T-helper 2 cell treated with Interferon-gamma antibody and Interleukin-4, amounts not matched to agents 5 μg/mL and 100 μg/mL, for 36 hours (primary cell): ENCODE measurements at regions not wholly inside any gene's neighbourhood (a gene's known extent, or its start where the extent isn't known, plus 50 kb on each side); places are given as distances from the start of the nearest gene placed in this dataset.
"Not testable (repeated sequence)": the region's sequence is repeated elsewhere in the genome, so short reads cannot be mapped to it uniquely, and the experiment has no call there.

Source experiments
- DNase-seq: peaks from one replicate; pipeline ENCODE4 v3.0.0; 2021; ENCODE audit warnings: low spot score
- H3K27ac Mint-ChIP-seq: one replicate; pipeline ENCODE4 v1.8.0; 2021; ENCODE audit warnings: mild to moderate bottlenecking, mixed read lengths
- H3K27me3 Mint-ChIP-seq: one replicate; pipeline ENCODE4 v1.8.0; 2021; ENCODE audit warnings: low read depth, mixed read lengths
- H3K36me3 Mint-ChIP-seq: one replicate; pipeline ENCODE4 v1.8.0; 2021; ENCODE audit warnings: low read depth, mixed read lengths
- H3K4me1 Mint-ChIP-seq: one replicate; pipeline ENCODE4 v1.8.0; 2021; ENCODE audit warnings: low read depth, mixed read lengths
- H3K4me3 Mint-ChIP-seq: one replicate; pipeline ENCODE4 v1.8.0; 2022; ENCODE audit warnings: mild to moderate bottlenecking, moderate library complexity, mixed read lengths
- H3K9me3 Mint-ChIP-seq: one replicate; pipeline ENCODE4 v1.8.0; 2021; ENCODE audit warnings: mixed read lengths

GRCh38 chr9:26504057-26504456 is 388.5 kb downstream of the CAAP1 start:
- H3K4me3 Mint-ChIP-seq: no peak overlapping the region
- DNase-seq: no peak
- peaks cover 3% of the 10 kb centered on the region for H3K9me3 Mint-ChIP-seq
- H3K27ac Mint-ChIP-seq: no peak overlapping the region
- no peaks in the 10 kb centered on the region for H3K27me3 Mint-ChIP-seq
- no peaks in the 10 kb centered on the region for H3K36me3 Mint-ChIP-seq
- H3K4me1 Mint-ChIP-seq: no peaks in the 10 kb centered on the region

- DNase-seq: no peak
- no peak overlapping the region for H3K27ac Mint-ChIP-seq
- no peak overlapping the region for H3K4me3 Mint-ChIP-seq
- H3K4me1 Mint-ChIP-seq: no peaks in the 10 kb centered on the region
- peaks cover 12% of the 10 kb centered on the region for H3K9me3 Mint-ChIP-seq
- no peaks in the 10 kb centered on the region for H3K27me3 Mint-ChIP-seq
- no peaks in the 10 kb centered on the region for H3K36me3 Mint-ChIP-seq
Measured at GRCh38 chr9:26502311-26502710, 390.3 kb downstream of the CAAP1 start.

DNA sequence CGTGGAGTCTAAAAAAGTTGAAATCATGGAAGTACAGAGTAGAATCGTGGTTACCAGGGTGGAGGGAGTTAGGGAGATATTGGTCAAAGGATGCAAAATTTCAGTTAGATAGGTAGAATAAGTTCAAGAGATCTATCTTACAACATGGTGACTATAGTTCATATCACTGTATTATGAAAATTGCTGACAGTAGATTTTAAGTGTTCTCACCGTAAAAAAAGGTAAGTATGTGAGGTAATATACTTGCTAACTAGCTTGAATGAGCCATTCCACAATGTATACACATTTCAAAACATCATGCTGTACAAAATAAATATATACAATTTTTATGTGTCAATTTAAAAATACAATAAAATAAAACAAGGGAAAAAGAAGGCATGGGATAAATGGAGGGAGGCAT is 392.1 kb downstream of the CAAP1 start:
- H3K4me1 Mint-ChIP-seq: no peaks in the 10 kb centered on the region
- H3K36me3 Mint-ChIP-seq: no peaks in the 10 kb centered on the region
- no peak for DNase-seq
- no peaks in the 10 kb centered on the region for H3K27me3 Mint-ChIP-seq
- no peak overlapping the region for H3K4me3 Mint-ChIP-seq
- H3K27ac Mint-ChIP-seq: no peak overlapping the region
- H3K9me3 Mint-ChIP-seq: peaks cover 13% of the 10 kb centered on the region

GRCh38 chr9:26492608-26493521 is 399.7 kb downstream of the CAAP1 start:
- DNase-seq, H3K27ac Mint-ChIP-seq, H3K4me3 Mint-ChIP-seq, H3K4me1 Mint-ChIP-seq, H3K27me3 Mint-ChIP-seq, H3K36me3 Mint-ChIP-seq: not testable (repeated sequence)
- peaks cover 35% of the 10 kb centered on the region for H3K9me3 Mint-ChIP-seq

DNA sequence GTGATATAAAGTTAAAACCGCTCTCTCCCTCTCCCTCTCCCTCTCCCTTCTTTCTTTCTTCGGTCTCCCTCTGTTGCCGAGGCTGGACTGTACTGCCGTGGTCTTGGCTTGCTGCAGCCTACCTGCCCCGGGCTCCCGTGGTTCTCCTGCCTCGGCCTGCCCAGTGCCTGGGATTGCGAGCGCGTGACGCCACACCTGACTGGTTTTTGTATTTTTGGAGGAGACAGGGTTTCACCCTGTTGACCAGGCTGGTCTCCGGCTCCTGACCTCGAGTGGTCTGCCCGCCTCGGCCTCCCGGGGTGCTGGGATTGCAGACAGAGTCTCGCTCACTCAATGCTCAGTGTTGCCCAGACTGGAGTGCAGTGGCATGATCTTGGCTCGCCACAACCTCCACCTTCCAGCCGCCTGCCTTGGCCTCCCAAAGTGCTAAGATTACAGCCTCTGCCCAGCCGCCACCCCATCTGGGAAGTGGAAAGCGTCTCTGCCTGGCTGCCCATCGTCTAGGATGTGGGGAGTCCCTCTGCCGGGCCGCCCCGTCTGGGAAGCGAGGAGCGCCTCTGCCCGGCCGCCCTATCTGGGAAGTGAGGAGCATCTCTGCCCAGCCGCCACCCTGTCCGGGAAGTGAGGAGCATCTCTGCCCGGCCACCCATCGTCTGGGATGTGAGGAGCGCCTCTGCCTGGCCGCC is 400.5 kb downstream of the CAAP1 start:
- H3K4me3 Mint-ChIP-seq, H3K27ac Mint-ChIP-seq, H3K27me3 Mint-ChIP-seq, H3K4me1 Mint-ChIP-seq, H3K36me3 Mint-ChIP-seq, DNase-seq: not testable (repeated sequence)
- peaks cover 34% of the 10 kb centered on the region for H3K9me3 Mint-ChIP-seq

- Mint-ChIP-seq H3K36me3 (no peaks in the 10 kb centered on the region), H3K27me3 (no peaks in the 10 kb centered on the region)
Measured at GRCh38 chr9:26483991-26484390, 408.6 kb downstream of the CAAP1 start.

GRCh38 chr9:26477963-26478362 is 414.6 kb downstream of the CAAP1 start:
- no peak overlapping the region for H3K27ac Mint-ChIP-seq
- no peaks in the 10 kb centered on the region for H3K27me3 Mint-ChIP-seq
- no peak for DNase-seq
- no peak overlapping the region for H3K4me3 Mint-ChIP-seq
- H3K36me3 Mint-ChIP-seq: no peaks in the 10 kb centered on the region
- no peaks in the 10 kb centered on the region for H3K4me1 Mint-ChIP-seq
- peaks cover 35% of the 10 kb centered on the region for H3K9me3 Mint-ChIP-seq

More at GRCh38 chr9:26483991-26484390, 408.6 kb downstream of the CAAP1 start:
- no peak for DNase-seq
- Mint-ChIP-seq H3K4me3 (no peak overlapping the region), H3K9me3 (peaks cover 33% of the 10 kb centered on the region), H3K4me1 (no peaks in the 10 kb centered on the region), H3K27ac (no peak overlapping the region)

GRCh38 chr9:26471261-26471660 is 421.3 kb downstream of the CAAP1 start:
- no peak overlapping the region for H3K27ac Mint-ChIP-seq
- H3K4me3 Mint-ChIP-seq: no peak overlapping the region
- H3K36me3 Mint-ChIP-seq: no peaks in the 10 kb centered on the region
- no peaks in the 10 kb centered on the region for H3K27me3 Mint-ChIP-seq
- no peak for DNase-seq
- H3K9me3 Mint-ChIP-seq: peaks cover 41% of the 10 kb centered on the region
- no peaks in the 10 kb centered on the region for H3K4me1 Mint-ChIP-seq

- H3K9me3 Mint-ChIP-seq: peaks cover 38% of the 10 kb centered on the region
- H3K4me1 Mint-ChIP-seq: no peaks in the 10 kb centered on the region
- no peaks in the 10 kb centered on the region for H3K36me3 Mint-ChIP-seq
- no peak overlapping the region for H3K27ac Mint-ChIP-seq
- no peak overlapping the region for H3K4me3 Mint-ChIP-seq
- no peak for DNase-seq
- H3K27me3 Mint-ChIP-seq: no peaks in the 10 kb centered on the region
Measured at GRCh38 chr9:26470284-26470683, 422.3 kb downstream of the CAAP1 start.

DNA sequence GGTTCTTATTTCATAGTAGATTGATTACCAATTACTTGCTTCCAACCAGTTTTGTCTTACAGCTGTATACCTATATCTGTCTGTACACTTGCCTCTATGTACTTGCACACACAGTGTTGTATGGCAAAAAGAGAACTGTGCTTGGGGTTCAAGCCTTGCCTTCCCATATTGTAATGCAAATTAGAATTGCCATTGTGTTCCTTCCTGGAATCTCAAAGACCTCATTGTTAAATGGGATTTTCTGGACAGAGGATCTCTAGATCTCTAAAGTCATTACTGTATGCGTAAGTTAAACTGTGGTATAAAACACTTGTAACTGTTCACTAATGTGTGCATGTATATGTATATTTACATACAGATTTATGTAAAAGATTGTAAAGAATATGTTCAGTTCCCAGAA is 428.8 kb downstream of the CAAP1 start:
- DNase-seq: no peak
- H3K4me3 Mint-ChIP-seq: no peak overlapping the region
- no peaks in the 10 kb centered on the region for H3K36me3 Mint-ChIP-seq
- no peak overlapping the region for H3K27ac Mint-ChIP-seq
- peaks cover 24% of the 10 kb centered on the region for H3K9me3 Mint-ChIP-seq
- no peaks in the 10 kb centered on the region for H3K27me3 Mint-ChIP-seq
- H3K4me1 Mint-ChIP-seq: no peaks in the 10 kb centered on the region

DNA sequence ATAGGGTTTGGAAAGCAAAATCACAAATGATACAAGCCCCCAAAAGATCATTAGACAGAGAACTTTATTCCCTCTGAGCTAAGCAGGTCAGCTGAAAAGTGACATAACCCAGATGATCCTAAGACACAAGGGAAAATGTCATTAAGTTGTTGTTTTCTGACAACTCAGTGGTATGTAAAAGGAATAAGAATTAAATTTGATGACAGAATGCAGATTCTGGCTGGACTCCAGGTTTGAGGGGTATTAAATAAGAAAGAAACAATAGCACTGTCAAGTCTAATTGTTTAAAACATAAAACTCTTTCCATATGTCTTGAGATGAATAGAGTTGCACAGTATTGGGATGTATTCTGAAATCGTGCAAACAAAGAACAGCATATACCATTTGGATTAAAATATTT is 429.9 kb downstream of the CAAP1 start:
- DNase-seq: no peak
- H3K27me3 Mint-ChIP-seq: no peaks in the 10 kb centered on the region
- H3K4me3 Mint-ChIP-seq: no peak overlapping the region
- no peaks in the 10 kb centered on the region for H3K4me1 Mint-ChIP-seq
- H3K9me3 Mint-ChIP-seq: peaks cover 20% of the 10 kb centered on the region
- H3K36me3 Mint-ChIP-seq: no peaks in the 10 kb centered on the region
- H3K27ac Mint-ChIP-seq: no peak overlapping the region

GRCh38 chr9:26462213-26462612 is 430.4 kb downstream of the CAAP1 start:
- H3K9me3 Mint-ChIP-seq: peaks cover 20% of the 10 kb centered on the region
- no peaks in the 10 kb centered on the region for H3K27me3 Mint-ChIP-seq
- DNase-seq: no peak
- no peak overlapping the region for H3K27ac Mint-ChIP-seq
- H3K36me3 Mint-ChIP-seq: no peaks in the 10 kb centered on the region
- H3K4me1 Mint-ChIP-seq: no peaks in the 10 kb centered on the region
- no peak overlapping the region for H3K4me3 Mint-ChIP-seq

DNA sequence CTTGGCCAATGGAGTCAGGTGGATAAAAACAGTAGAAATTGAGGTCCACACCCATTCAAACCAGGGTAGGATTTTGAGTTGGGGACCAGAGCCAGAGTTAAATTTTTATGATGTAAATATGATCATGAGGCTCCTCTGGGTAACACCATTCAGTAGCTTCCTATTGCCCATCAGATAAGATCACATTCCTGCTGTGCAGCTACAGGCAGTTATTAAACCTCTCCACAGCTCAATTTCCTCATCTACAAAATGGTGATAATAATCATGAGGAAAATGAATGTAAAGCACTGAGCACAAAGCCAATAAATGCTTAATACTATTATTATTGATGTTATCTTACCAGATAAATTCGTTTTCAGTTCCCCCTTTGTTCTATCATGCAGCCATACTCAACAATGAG is 432.0 kb downstream of the CAAP1 start:
- Mint-ChIP-seq H3K36me3 (no peaks in the 10 kb centered on the region), H3K9me3 (peaks cover 14% of the 10 kb centered on the region), H3K27ac (no peak overlapping the region), H3K27me3 (no peaks in the 10 kb centered on the region), H3K4me3 (no peak overlapping the region), H3K4me1 (no peaks in the 10 kb centered on the region)
- no peak for DNase-seq

DNA sequence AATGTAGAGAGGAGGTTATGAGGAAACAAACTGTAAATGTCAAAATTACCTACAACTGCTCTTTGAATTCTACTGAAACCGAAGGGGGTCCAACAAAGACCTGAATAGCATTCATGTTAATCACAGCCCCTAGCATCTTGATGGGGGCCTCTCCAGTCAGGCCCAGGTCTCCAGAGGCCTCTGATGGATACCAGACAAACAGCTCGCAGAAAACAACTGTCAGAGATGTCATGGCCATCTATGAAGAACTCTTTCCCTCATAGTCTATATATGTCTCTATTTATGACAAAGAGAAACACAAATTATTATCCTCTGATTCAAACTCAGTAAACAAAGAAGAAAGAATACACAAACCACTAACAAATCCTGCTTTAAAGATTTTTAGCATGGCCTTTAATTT is 432.6 kb downstream of the CAAP1 start:
- Mint-ChIP-seq H3K4me1 (no peaks in the 10 kb centered on the region), H3K36me3 (no peaks in the 10 kb centered on the region), H3K27me3 (no peaks in the 10 kb centered on the region), H3K27ac (no peak overlapping the region), H3K4me3 (no peak overlapping the region), H3K9me3 (peaks cover 14% of the 10 kb centered on the region)
- no peak for DNase-seq
